HFF-Myc (cell line): ENCODE measurements at regions not wholly inside any gene's neighbourhood (a gene's known extent, or its start where the extent isn't known, plus 50 kb on each side); places are given as distances from the start of the nearest gene placed in this dataset.
A peak's percentile ranks its signal among the peaks of the same experiment; 100 is the strongest.

Source experiments
- DNase-seq: peaks from one replicate; pipeline ENCODE4 v3.0.0-alpha.2; 2011; ENCODE audit warnings: low read depth; ENCODE audit errors: extremely low read depth
- H3K4me3 ChIP-seq: replicated peaks from 2 replicates; pipeline ENCODE4 v1.5.1; 2011; ENCODE audit warnings: low read depth, mild to moderate bottlenecking, control low read depth, low read length
- TF ChIP-seq, protein P1 (sequence below): IDR thresholded peaks from 2 replicates; pipeline ENCODE4 v1.5.1; 2012; ENCODE audit warnings: mild to moderate bottlenecking, low read depth, low read length, control low read depth; ENCODE audit errors: missing control alignments

DNA sequence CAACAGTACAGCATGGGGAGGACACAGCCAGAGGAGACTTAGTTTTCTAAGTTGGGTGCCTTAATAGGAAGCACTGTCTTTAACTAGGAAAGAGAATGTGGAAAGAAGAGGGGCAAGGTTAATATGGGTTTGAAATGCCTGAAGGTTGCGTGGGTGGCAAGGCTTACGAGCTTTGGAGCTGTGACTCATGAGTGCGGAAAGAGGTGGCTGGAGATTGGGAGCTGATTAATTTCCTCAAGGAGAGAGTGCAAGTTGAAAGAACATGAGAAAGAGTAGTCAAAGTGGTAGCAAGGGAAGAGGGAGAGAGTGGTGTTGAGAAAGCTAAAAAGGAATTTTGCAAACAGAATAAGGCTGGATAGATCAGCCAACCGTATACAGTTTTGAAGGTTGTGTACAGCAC is 157.5 kb upstream of the ADRA1D start:
- TF ChIP-seq, protein P1, sequence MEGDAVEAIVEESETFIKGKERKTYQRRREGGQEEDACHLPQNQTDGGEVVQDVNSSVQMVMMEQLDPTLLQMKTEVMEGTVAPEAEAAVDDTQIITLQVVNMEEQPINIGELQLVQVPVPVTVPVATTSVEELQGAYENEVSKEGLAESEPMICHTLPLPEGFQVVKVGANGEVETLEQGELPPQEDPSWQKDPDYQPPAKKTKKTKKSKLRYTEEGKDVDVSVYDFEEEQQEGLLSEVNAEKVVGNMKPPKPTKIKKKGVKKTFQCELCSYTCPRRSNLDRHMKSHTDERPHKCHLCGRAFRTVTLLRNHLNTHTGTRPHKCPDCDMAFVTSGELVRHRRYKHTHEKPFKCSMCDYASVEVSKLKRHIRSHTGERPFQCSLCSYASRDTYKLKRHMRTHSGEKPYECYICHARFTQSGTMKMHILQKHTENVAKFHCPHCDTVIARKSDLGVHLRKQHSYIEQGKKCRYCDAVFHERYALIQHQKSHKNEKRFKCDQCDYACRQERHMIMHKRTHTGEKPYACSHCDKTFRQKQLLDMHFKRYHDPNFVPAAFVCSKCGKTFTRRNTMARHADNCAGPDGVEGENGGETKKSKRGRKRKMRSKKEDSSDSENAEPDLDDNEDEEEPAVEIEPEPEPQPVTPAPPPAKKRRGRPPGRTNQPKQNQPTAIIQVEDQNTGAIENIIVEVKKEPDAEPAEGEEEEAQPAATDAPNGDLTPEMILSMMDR: no peak
- no peak overlapping the region for H3K4me3 ChIP-seq
- peak; percentile 79 for DNase-seq

DNA sequence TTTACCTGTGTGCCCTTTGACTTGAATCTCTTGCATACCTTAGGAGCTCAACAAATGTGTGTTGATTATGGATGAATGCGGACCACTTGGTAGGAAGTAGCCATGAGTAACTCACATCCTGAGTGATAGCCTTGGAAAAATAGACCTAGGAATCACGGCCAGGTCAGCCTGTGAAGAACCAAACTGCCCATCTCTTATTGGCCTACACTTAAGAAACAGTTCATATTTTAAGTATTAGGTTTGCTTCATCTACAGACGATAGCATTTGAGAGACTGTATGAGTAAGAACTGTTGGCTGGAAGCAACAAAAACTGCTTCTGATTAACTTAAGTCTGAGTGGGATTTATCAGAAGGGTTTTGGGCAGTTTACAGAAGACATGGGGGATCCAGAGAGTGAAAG is 152.5 kb upstream of the ADRA1D start:
- no peak overlapping the region for H3K4me3 ChIP-seq
- DNase-seq: no peak
- TF ChIP-seq, protein P1: no peak

DNA sequence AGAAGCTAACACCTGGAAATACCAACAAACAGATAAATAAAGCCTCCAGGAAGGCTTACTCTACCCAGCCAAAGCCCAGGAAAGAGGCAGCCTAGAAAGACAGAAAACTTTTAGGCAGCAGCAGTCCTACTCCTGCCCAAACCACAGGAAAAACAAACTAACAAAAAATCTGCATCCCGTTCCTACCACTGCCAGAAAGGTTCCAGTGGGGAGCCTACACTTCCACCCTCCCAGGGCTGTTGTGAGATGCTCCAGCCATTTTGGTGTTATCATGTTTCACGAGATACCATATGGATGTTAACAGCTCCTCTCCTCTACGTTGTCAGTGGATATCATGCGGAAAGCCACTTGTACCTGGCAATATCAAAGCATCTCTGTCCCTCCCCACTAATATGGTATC is 135.9 kb upstream of the ADRA1D start:
- H3K4me3 ChIP-seq: no peak overlapping the region
- no peak for DNase-seq
- TF ChIP-seq, protein P1: no peak

DNA sequence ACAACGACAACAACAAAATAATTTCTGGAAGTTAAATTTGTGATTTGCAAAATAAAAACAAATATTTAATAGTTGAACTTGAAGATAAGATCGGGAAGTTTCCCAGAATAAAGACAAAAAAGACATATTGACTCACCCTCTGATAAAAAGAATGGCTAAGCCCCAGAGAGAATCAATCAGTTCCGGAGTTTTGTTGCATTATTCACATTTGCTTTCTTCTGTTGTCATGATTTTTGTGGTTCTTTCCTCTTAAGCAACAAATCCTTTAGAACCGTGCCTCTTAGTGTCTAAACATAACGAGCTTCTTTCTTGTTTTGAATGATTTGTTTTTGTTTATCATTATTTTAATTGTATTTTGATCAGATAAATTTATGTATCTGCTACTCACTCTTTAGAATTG is 134.9 kb upstream of the ADRA1D start:
- TF ChIP-seq, protein P1: no peak
- H3K4me3 ChIP-seq: no peak overlapping the region
- no peak for DNase-seq

DNA sequence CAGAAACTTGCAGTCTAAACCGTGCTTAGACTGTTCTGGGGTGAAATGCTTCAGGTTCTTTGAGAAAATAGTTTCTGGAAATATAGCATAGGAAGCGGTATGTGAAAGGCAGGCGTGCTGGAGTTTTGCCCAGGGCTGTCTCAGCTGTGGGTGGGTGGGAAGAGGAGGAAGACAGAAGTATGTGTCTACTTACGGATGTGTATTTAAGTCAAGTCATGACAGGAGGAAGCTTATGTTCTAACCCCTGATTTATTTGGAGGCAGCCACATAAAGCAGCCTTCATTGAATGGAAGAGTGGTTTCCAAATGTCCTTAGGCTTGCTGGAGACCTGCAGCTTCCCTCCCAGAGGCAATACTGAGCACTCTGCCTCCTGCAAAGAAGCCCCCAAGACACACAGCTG is 126.8 kb upstream of the ADRA1D start:
- TF ChIP-seq, protein P1: no peak
- DNase-seq: peak; percentile 30

DNA sequence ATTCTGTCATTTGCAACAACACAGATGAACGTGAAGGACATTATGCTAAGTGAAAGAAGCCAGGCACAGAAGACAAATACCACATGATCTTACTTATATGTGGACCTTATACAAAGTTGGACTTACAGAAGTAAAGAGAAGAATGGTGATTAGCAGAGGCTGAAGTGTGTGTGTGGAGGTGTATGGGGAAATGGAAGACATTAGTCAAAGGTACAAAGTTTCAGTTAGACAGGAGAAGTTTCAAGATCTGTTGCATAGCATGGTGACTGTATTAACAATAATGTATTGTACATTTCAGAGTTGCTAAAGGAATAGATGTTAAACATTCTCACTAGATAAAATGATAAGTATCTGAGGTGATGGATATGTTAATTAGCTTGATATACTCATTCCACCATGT is 124.4 kb upstream of the ADRA1D start:
- H3K4me3 ChIP-seq: no peak overlapping the region
- DNase-seq: no peak
- TF ChIP-seq, protein P1: no peak

More for the DNA sequence above, 126.8 kb upstream of the ADRA1D start:
- H3K4me3 ChIP-seq: no peak overlapping the region

DNA sequence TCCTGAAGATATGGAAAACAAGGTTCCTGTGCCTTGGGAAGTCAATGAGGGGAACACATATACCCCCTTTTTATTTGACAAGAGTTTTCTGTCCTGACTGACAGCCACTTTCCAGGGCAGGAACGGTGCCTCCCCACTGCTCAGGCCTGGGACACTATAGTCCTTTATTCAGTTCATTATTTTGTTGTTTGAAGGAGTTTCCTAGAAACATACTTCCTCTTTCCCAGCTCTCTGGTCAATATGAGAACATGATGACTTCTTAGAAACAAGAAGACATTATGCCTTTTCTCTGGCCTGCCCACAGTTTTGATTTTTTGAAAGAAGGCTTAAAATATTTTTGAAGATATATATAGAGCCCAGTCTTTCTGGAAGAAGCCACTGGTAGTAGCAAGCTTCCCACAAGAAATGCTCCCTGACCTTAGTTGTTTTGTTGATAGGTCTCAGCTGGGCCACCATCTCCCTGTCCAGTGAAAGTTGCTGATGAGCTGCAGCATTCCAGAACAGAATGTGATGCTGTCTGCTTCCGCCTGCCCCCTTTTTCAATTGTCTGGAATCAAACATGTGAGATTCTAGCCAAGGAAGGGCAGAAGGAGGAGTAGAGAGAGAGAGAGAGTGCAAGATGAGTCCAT is 122.7 kb upstream of the ADRA1D start:
- no peak overlapping the region for H3K4me3 ChIP-seq
- DNase-seq: no peak
- TF ChIP-seq, protein P1: no peak
